ENCODE measurements at regions not wholly inside any gene's neighbourhood (a gene's known extent, or its start where the extent isn't known, plus 50 kb on each side); places are given as distances from the start of the nearest gene placed in this dataset.
A peak's percentile ranks its signal among the peaks of the same experiment; 100 is the strongest.

DNA sequence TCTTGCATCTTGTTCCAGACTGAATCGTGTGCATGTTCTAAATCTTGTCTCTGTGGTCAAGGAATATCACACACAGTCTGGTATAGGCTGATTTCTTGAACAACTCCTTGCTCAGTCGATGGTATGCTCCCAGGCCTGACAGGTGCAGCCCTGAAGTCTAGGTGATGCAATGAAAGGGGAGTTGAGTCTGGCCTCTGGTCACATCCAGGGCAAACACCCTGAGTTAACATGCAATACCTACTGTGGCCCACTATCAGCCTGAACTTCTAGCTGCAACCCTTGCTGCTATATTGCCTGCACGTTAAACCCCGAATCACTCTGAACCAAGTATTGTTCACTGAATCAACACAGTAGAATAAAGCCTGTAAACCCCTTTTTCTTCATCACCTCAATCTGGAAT lies 303.4 kb downstream of the USP25 start:
- Histone ChIP-seq H3K36me3 (replicated peaks) (no peaks in the 10 kb centered on the region), H3K4me3 (ENCODE audit: low read depth, low read length) (no peak overlapping the region), H3K27ac (no peak overlapping the region), H3K27me3 (replicated peaks) (no peaks in the 10 kb centered on the region)
- DNase-seq: no peak
- in situ Hi-C loops (cut with HindIII; ENCODE audit: low pct_ligation_motif_present, low sequenced_read_pairs): no loop called here
- TF ChIP-seq, protein P1, sequence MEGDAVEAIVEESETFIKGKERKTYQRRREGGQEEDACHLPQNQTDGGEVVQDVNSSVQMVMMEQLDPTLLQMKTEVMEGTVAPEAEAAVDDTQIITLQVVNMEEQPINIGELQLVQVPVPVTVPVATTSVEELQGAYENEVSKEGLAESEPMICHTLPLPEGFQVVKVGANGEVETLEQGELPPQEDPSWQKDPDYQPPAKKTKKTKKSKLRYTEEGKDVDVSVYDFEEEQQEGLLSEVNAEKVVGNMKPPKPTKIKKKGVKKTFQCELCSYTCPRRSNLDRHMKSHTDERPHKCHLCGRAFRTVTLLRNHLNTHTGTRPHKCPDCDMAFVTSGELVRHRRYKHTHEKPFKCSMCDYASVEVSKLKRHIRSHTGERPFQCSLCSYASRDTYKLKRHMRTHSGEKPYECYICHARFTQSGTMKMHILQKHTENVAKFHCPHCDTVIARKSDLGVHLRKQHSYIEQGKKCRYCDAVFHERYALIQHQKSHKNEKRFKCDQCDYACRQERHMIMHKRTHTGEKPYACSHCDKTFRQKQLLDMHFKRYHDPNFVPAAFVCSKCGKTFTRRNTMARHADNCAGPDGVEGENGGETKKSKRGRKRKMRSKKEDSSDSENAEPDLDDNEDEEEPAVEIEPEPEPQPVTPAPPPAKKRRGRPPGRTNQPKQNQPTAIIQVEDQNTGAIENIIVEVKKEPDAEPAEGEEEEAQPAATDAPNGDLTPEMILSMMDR (IDR thresholded peaks at IDR 0.05; ENCODE audit: low read depth, low read length, missing control alignments): no peak

- DNase-seq: no peak
- Histone ChIP-seq H3K4me3 (ENCODE audit: low read depth, low read length) (no peak overlapping the region), H3K36me3 (replicated peaks) (no peaks in the 10 kb centered on the region), H3K27ac (no peak overlapping the region), H3K27me3 (replicated peaks) (no peaks in the 10 kb centered on the region)
- in situ Hi-C loops (cut with HindIII; ENCODE audit: low pct_ligation_motif_present, low sequenced_read_pairs): no loop called here
- TF ChIP-seq, protein P1 (IDR thresholded peaks at IDR 0.05; ENCODE audit: low read depth, low read length, missing control alignments): no peak
Observed at GRCh38 chr21:16034446-16035190, 304.8 kb downstream of the USP25 start.

DNA sequence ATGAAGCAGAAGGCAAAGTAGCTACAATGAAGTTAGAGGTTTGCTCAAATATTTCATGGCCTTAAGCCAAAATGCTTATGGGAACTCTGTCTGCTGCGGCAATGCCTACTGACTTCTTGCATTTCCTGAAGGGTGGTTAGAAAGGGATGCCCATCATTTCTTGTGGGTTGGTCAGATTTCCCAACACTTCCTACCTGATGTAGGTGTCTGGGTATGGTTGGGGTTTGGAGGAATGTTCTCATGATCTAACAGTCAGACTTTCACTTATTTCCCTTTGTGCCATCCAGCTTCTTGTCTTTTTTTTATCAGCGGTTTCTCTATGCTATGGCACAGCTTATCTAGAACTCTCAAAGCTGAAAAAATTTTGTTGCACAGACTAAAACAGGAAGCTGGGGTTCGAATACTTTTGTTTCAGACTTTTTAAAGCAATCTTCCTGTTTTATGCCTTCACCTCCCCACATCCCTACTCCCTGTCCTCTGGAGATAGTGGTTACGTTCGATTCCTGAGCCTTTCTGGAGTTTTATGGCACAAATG lies 307.7 kb downstream of the USP25 start:
- in situ Hi-C loops (cut with HindIII; ENCODE audit: low pct_ligation_motif_present, low sequenced_read_pairs): no loop called here
- Histone ChIP-seq H3K4me3 (ENCODE audit: low read depth, low read length) (no peak overlapping the region), H3K27ac (no peak overlapping the region), H3K36me3 (replicated peaks) (no peaks in the 10 kb centered on the region), H3K27me3 (replicated peaks) (no peaks in the 10 kb centered on the region)
- no peak for DNase-seq
- TF ChIP-seq, protein P1 (IDR thresholded peaks at IDR 0.05; ENCODE audit: low read depth, low read length, missing control alignments): no peak

- Histone ChIP-seq H3K36me3 (replicated peaks) (no peaks in the 10 kb centered on the region), H3K4me3 (ENCODE audit: low read depth, low read length) (no peak overlapping the region), H3K27me3 (replicated peaks) (no peaks in the 10 kb centered on the region), H3K27ac (no peak overlapping the region)
- peak; percentile 72 for DNase-seq
- TF ChIP-seq, protein P1 (IDR thresholded peaks at IDR 0.05; ENCODE audit: low read depth, low read length, missing control alignments): no peak
- in situ Hi-C loops (cut with HindIII; ENCODE audit: low pct_ligation_motif_present, low sequenced_read_pairs): no loop called here
Observed at GRCh38 chr21:16040601-16041000, 310.8 kb downstream of the USP25 start.

- DNase-seq: no peak
- in situ Hi-C loops (cut with HindIII; ENCODE audit: low pct_ligation_motif_present, low sequenced_read_pairs): no loop called here
- TF ChIP-seq, protein P1 (IDR thresholded peaks at IDR 0.05; ENCODE audit: low read depth, low read length, missing control alignments): no peak
Observed at GRCh38 chr21:16044676-16045075, 314.9 kb downstream of the USP25 start.

More at GRCh38 chr21:16044676-16045075, 314.9 kb downstream of the USP25 start:
- Histone ChIP-seq H3K27ac (no peak overlapping the region), H3K27me3 (replicated peaks) (no peaks in the 10 kb centered on the region), H3K4me3 (ENCODE audit: low read depth, low read length) (no peak overlapping the region), H3K36me3 (replicated peaks) (no peaks in the 10 kb centered on the region)
